Stimulated activated CD4-positive, alpha-beta T cell treated with anti-CD3 and anti-CD28 coated beads, Interleukin-12 subunit alpha, Interleukin-12 subunit beta, amount 100 ng/mL, for 24 hours (primary cell): ENCODE measurements at regions not wholly inside any gene's neighbourhood (a gene's known extent, or its start where the extent isn't known, plus 50 kb on each side); places are given as distances from the start of the nearest gene placed in this dataset.
"Not testable (repeated sequence)": the region's sequence is repeated elsewhere in the genome, so short reads cannot be mapped to it uniquely, and the experiment has no call there.

Source experiments
- DNase-seq, 2 experiments: peaks; one replicate each; pipeline ENCODE4 v3.0.0-alpha.2; 2020; ENCODE audit warnings: low read depth in 2 of 2

DNA sequence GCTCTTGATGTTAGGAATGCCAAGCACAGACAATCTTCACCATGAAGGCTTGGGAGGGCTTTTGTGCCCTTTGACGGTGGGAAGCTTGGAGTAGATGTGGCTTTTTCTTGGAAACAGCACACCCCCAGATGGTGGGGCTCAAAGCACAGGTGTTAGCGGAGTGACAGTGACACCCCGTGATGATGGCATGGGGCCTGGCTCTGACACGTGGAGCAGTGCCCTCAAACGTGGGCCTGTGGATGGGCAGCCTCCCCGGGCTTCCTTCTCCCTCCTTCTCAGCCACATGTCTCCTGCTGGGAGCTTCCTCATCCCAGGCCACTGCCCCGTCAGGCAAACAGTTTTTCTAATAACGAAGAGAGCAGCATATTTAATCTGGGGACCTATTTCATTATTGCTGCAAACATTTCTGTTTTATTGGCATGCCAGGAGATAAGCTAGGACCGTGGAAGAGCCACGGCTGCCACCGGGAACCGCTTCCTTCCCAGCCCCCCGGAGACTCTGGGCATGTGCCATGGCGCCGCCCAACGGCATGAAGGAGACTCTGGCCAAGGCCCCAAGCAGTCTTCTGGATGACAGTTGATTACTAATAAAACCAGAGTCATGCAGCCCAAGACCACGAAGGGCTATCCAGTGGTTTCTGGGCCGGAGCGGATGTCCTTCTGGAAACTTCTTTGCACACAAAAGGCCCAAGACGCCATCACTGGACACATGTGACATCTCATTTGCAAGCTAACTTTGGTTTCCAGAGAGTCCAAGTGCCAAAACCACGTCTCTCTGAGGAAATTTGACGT lies 280.3 kb upstream of the FOXF1 start:
- DNase-seq: no peak

DNA sequence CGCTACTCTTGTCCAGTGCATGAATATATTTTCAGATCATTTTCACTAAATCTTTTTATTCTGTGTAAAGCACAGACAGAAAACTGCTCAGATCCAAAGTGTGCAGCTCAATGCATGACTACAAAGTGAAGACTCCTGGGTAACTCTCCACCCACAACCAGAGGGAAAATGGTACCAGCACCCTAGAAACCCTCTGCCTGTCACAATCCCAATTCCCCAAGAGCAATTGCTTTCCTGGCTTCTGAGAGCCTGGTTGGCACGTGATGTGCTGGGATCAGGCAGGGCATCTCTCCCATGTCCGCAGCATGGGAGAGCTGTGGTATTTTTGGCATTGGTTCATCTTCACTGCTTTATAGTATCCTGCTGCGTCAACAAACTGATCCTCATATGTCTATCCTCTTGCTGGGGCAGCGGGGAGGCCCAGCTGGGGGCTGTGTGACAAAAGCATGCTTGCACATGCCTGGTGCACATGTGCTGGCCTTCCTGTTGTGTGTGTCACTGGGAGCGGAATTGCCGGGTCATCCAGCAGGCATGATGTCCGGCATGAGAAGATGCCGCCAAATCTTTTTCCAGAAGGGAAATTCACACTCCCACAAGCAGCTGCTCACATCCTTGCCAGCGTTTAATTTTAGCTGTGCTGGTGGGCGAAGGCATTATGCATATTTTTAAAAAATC lies 278.9 kb upstream of the FOXF1 start:
- no peak for DNase-seq

GRCh38 chr16:86231996-86232350 lies 278.4 kb upstream of the FOXF1 start:
- DNase-seq: no peak

- DNase-seq: no peak
Observed at GRCh38 chr16:86232496-86232895, 277.8 kb upstream of the FOXF1 start.

DNA sequence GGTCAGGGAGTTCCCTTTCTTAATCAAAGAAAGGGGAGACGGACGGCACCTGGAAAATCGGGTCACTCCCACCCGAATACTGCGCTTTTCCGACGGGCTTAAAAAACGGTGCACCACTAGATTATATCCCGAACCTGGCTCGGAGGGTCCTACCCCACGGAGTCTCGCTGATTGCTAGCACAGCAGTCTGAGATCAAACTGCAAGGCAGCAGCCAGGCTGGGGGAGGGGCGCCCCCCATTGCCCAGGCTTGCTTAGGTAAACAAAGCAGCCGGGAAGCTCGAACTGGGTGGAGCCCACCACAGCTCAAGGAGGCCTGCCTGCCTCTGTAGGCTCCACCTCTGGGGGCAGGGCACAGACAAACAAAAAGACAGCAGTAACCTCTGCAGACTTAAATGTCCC lies 276.8 kb upstream of the FOXF1 start:
- not testable (repeated sequence) for DNase-seq

DNA sequence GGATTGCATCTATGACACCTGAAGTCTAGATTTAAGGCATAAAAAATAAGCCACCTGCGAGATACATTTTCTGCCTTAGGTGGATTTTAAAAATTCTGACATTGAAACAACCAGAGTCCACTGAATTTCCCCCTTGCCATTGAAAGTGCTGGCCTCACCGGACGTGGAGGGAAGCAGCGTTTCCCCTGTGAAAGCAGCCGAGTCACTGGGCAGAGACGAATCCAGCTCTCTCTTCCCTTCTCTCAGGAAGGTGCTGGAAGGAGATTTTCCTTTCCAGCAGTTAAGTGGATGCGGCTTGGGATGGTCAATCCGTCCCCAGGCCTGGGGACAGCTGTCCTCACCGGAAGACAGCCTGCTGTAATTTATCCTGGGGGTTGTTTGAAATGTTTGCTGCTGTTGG lies 270.9 kb upstream of the FOXF1 start:
- DNase-seq: no peak

- no peak for DNase-seq
Observed at GRCh38 chr16:86240716-86241363, 269.5 kb upstream of the FOXF1 start.

- no peak for DNase-seq
Observed at GRCh38 chr16:86241681-86242080, 268.6 kb upstream of the FOXF1 start.

DNA sequence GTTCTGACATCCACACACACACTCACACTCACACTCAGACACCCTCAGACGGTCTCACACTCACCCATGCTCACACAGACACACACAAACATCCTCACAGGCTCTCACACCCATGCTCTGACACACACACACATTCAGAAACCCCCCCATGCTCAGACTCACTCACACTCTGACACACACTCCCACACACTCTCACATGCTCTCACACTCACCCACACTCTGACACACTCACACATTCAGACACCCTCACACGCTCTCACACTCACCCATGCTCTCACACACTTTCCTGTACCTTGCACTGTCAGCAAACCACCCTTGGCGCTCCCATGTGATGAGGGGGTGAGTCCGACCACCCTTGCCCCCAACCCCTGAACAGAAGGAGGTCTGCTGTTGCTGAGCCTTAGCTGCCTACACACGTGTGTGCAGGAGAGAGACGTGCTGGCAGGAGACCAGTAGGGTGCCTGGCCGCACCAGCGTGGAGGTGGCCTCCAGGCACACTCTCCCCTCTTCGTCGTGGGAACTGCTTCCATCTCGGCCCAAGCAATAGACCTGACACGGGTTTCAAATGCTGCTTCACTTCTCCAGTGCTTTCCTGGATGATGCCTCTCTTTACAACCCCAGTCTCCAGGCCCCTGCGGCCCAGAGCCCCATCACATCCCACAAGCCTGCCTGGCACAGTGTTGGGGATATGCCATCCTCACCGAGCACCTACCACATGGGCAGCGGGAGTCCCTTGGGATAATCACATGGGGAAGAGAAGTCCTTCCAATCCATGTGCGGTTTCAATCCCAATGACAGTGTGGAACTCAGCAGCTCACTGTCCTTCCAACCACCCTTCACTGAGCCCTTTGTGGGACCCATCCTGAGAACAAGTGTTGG lies 267.8 kb upstream of the FOXF1 start:
- no peak for DNase-seq

- DNase-seq: no peak
Observed at GRCh38 chr16:86243123-86243473, 267.2 kb upstream of the FOXF1 start.

DNA sequence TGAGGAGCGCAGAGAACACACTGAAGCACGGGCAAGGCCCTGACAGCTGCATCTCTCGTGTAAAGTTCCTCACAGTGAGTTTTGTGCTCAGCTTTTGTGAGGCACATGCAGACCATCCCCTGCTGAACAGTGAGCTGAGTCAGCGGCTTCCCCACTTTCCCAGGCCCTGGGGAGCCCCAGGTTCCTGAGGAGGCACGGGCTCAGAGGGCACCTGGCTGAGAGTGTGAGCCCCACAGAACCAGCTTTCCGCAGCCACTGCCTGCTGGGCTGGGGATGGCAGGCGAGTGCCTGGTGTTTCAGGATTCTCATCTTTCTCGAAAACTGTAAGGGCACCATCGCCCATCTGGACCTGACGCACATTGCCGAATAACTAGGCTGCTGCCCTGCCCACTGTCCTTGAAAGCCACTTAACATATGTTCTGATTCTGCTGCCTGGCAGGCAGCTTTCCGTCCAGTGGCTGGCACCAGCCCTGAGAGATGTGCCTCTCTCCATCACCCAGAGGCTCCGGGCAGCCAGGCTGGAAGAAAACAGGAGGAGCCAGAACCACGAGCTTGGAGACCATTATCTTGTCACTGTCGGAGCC lies 266.7 kb upstream of the FOXF1 start:
- no peak for DNase-seq

- no peak for DNase-seq
Observed at GRCh38 chr16:86244158-86244557, 266.2 kb upstream of the FOXF1 start.

DNA sequence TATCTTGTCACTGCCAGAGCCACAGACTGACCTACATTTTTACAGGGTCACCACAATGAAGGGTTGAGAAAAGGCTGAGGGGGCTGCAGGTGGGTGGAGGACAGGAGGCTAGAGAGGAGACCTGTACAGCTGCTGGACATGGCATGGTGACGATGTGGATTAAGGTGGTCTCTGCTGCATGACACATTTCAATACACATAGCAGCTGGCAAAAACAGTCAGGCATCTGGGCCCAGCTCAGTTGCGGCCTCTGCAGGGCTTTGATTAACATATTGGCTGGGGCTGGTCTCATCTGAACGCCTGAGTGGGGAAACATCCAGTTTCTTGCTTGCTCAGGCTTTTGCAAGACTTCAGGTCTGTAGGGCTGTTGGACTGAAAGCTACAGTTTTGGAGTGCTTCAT lies 265.4 kb upstream of the FOXF1 start:
- DNase-seq: no peak

GRCh38 chr16:86245351-86245750 lies 265.0 kb upstream of the FOXF1 start:
- DNase-seq: no peak

DNA sequence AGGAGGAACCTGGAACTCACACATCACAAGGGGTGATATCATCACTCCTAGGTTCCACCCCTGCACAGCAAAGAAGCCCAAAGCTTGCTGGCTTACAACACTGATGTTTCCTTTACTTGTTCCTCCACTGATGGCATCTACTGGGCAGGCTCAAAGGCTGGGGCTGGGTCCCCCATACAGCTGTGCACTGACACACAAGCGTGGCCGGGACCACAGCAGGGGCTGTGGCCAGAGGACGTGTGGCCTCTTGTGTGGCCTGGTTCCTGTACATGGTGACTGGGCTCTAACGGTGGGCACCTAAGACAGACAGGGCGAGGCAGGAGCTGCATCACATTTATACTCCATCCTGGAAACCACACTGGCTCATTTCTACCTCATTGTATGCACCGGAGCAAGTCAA lies 264.4 kb upstream of the FOXF1 start:
- no peak for DNase-seq

DNA sequence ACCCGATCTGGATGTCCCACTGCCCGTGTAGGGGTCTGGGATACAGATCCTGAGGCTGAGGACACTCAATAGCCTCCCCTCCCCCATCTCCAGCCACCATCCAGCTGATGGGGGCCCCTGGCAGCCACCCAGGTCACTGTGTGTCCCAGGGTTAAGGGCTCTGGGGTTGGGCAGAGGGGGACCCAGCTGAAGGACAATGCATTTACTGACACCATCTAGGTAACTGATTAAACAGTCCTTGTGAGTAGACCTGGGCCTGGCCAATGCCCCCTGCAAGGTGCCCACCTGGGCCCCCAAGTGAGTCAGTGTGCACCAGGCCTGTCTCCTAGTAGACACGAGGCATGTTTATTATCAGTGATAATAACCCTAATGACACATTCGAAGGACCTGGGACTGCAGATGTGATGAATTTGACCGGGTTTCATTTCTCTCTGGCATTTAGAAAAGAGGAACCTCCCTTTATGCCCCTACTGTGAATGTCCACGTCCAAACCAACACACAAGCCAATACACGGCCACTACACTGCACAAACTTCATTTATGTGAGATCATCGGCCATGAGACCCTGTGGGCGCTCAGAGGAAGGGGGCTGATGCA lies 261.9 kb upstream of the FOXF1 start:
- no peak for DNase-seq

DNA sequence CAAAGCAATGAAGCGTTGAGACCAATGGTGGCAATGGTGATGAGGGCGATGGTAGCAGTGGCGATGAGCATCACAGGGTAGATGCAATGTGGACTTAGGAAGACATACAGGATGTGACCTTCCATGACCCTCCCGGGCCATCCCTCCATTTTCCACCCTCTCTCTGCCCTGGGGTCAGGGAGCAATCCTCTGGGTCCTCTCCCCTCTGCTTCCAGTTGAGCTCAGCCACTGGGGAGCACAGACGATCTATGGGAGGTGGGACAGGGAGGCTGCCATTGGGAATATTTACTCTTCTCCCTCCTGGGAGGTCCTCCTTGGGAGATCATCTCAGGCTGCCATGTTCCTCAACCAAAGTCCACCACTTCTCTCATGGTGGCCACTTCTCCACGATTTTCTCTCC lies 260.7 kb upstream of the FOXF1 start:
- no peak for DNase-seq

DNA sequence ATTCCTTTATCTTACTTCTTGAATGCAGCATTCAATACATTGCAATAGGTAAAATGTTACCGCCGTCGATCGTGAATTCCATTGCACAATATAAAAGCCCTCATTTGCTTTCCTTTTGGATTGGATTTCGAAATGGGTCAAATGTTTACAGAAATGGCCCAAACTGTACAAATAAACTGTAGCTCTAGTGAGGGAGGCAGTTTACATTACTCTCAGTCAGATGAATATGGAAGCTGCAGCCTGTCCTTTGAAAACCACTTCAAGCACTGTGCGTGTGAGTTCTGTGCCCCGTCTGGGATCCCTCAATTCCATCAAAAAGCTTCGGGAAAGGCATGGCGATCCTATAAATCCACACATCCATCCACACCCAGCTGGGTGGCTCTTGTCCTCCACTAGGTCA lies 258.6 kb upstream of the FOXF1 start:
- DNase-seq: no peak

DNA sequence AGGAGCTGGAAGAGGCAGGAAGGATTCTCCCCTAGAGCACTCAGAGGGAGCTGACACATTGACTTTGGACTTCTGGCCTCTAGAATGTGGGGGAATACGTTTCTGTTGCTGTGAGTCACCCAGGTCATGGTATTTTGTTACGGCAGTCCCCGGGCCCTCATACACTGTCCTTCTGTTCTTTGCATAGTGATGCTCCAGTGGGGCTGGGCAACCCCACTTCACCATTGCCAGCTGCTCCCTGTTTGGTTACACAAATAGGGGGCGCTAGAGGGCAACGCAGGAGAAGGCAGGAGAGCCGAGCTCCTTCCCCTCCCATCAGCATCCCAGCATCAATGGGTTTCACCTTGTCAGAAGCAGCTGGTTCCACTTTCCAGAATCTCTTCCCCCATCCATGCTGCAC lies 257.7 kb upstream of the FOXF1 start:
- no peak for DNase-seq

DNA sequence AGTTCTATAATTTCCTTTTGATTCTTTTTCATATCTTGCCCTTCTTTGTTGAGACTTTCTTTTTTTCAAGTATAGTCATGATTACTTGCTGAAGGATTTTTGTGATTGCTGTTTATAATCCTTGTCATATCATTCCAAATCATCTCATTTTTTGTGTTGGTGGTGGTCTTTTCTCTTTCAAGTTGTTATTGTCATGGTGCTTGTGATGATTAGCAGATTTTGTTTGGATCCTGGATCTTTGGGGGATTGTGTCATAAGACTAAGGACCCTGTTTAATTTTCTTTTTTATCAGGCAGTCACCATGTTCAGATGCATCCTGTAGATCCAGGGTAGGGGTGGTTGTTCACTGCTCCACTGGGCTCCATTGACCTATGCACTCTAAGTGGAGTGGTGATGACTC lies 254.4 kb upstream of the FOXF1 start:
- no peak for DNase-seq

GRCh38 chr16:86256995-86257394 lies 253.3 kb upstream of the FOXF1 start:
- DNase-seq: no peak

DNA sequence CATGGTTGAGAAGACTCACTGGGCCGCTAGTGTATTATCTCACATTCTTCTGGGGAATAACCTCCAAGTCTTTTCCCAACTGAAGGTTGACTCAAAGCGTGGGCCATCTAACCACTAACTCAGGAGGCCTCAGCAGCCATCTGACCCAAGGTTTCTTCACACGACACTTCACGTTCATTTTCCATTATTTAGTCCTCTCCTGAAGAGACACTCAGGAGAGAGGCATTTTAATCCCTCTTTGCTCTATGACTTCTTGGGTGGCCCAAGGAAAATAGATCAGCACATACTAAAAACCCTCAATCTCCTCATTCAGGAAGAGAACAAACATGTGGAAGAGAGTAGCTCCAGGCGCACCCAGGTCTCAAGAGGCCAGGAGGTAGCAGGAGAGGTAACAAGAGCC lies 252.8 kb upstream of the FOXF1 start:
- DNase-seq: no peak
